GM19351 (cell line): ENCODE measurements at regions not wholly inside any gene's neighbourhood (a gene's known extent, or its start where the extent isn't known, plus 50 kb on each side); places are given as distances from the start of the nearest gene placed in this dataset.
A peak's percentile ranks its signal among the peaks of the same experiment; 100 is the strongest.

Experiments used
- ATAC-seq: cut with Tn5 transposase; IDR thresholded peaks from one replicate; pipeline ENCODE4 v1.9.1; 2021; ENCODE audit warnings: mild to moderate bottlenecking, moderate library complexity; ENCODE audit not compliant: unreplicated experiment

- ATAC-seq, result no peak
These were observed 415.3 kb upstream of the SEMA3D start for GRCh38 chr7:85602196-85602595.

DNA sequence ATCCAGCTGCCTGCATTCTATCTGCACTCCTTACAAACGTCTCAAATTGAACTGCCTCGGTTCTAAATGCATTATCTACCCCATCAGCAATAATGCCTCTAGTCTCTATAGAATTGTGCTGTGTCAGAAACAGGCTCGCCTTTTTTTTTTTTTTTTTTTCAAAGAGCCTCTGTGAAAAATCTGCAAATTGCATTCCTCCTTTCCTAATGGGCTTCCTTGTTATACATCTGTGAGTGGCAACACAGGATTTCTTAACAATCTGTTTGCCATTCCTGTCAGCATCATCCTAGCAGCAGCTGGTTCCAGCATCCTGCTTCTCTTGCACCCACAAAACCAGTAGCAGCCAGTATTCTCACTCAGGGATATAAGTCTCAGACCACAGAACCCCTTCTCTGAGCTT lies 413.5 kb upstream of the SEMA3D start:
- ATAC-seq, result no peak

DNA sequence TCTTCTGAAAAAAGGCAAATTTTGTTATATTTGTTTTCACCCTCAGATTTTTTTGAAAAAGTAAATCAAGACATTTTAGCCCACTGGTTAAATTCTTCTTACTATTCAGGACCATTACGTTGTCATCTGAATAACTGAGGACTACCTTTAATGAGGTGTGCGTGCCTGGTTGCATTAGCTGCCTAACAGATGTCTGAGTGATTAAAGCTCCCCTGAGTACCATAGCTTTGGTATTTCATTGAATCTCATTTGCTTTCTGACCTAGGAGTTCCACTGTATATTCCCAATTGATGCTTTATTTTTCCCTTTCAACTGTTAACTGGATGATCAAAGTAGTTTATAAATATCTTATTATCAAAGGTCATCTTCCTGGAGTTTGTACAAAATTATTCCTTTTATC lies 410.0 kb upstream of the SEMA3D start:
- ATAC-seq, result no peak

DNA sequence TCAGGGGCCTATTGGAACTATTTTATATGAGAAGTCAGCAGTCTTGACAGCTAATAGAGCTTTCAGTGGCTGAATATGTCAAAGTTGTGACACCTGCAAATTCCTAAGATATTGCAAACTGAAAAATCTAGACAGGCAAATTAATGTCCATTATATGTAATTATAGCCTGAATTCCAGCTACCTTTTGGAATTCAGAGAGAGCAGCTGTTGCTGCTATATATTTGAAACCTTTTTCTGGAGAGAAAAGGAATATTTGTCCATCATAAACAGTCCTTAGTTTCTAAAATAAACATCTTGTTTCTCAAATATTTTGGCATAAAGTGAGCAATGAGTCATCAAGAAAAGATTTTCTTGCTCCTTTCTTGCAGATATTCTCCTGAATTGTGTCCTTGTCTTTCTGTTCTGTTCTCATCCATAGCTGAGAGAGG lies 408.9 kb upstream of the SEMA3D start:
- ATAC-seq, result no peak

- ATAC-seq, result no peak
These were observed 406.5 kb upstream of the SEMA3D start for GRCh38 chr7:85593355-85593754.

GRCh38 chr7:85587785-85588184 lies 400.9 kb upstream of the SEMA3D start:
- peak; percentile 63 for ATAC-seq

DNA sequence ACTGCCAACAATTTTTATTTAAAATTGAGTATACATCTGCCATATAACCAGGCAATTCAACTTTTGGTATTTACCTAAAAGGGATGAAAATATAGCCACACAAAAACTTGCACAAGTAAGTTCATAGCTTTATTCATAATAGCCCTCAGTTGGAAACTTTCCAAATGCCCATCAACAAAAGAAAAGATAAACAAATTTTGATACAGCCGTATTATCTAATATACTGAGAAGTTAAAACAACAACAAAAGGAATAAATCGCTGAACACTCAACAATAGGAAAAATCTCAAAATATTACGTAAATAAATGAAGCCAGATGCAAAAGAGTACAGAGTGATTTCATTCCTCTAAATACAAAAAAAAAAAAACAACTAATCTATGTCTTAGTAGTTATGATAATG lies 399.2 kb upstream of the SEMA3D start:
- no peak for ATAC-seq

DNA sequence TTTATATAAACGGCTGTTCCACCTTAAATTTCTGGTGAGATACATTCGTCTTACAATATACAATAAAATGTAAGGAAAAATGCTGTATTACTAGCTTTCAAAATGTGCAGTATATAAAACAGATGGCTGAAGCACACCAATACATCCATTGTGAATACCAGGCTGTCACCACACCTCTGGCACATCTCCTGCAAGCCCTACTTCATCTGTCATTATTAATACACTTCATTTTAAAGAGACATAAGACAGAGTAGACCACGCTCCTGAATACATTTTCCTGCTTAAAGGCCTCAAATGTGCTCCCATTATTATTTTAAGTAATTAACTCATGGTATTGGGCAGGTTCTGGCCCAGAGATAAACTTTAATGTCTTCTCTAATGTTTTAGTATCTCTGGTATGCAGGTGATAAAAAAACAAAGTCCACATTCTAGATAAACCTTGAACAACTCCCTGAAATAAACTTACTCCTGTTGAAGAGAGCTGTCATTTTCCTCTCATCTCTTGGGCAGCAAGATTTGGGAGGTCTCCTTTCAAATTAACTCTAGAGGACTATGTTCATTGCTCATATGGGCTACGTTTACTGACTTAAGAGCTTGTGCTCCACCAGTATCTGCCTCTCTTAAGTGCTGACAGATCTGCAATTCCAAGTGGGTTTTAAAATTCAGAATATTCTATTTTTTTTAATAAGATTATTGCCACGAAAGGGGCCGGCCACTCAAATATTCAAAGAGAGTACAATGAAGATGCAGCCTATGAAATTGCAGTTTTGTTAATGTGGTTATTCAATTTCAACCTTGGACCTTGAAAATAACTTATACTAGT lies 396.5 kb upstream of the SEMA3D start:
- no peak for ATAC-seq

- ATAC-seq, result no peak
These were observed 387.0 kb upstream of the SEMA3D start for GRCh38 chr7:85573844-85574243.

DNA sequence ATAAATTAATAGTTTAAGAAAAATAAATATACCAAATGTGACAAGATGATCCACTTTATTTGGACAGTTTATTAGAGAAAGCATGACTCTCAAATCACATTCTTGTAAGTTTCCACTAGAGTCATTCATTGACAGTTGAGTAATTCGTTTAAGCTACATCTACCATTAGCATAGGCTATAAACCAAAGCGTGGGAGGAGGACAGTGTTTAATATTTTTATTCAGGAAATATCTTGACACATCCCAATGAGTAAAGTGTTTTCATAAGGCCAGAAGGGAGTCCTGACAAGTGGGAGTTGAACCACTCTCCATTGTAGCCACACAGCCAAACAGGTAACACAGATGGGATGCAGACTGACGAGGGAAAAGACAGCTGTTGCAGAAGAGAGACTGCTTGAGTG lies 386.5 kb upstream of the SEMA3D start:
- ATAC-seq, result no peak

- no peak for ATAC-seq
These were observed 384.0 kb upstream of the SEMA3D start for GRCh38 chr7:85570898-85571297.

DNA sequence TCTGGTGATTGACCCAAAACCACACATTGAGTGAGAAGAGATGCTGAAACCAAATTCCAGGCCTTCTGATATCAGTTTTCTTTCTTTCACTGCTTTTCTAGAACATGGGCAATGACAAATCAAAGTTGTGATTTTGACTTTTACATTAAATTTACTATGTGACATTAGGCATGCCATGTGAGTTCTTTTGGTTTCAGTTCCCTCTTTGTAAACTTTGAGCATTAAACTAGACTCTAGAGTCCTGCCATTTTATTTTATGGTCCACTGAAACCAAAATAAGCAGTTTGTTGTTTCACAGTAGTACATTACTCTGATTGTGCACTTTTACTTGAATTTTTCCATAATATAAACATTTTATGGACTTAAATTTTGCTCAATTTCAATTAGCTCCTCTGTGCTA lies 381.1 kb upstream of the SEMA3D start:
- peak; percentile 82 for ATAC-seq

- no peak for ATAC-seq
These were observed 379.4 kb upstream of the SEMA3D start for GRCh38 chr7:85566095-85566794.

DNA sequence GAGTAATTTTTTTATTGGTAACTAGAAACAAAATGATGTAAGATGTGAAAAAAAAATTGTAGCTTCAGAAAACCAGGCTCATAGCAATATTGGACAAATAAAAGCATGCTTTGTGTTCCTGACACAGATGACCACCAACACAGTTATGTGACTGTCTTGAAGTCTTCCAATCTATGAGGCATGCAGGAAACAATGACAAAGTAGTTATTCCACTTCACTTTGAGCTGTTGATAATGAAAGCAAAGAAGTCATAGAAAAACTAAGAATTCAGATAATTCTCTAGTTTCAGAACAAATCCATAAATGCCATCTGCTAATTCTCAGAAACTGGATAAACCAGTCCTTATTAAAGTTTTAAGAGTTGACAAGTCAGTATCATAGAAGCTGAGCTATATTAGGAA lies 378.4 kb upstream of the SEMA3D start:
- no peak for ATAC-seq

GRCh38 chr7:85564861-85565260 lies 378.0 kb upstream of the SEMA3D start:
- no peak for ATAC-seq

- ATAC-seq, result no peak
These were observed 374.9 kb upstream of the SEMA3D start for GRCh38 chr7:85561706-85562105.

DNA sequence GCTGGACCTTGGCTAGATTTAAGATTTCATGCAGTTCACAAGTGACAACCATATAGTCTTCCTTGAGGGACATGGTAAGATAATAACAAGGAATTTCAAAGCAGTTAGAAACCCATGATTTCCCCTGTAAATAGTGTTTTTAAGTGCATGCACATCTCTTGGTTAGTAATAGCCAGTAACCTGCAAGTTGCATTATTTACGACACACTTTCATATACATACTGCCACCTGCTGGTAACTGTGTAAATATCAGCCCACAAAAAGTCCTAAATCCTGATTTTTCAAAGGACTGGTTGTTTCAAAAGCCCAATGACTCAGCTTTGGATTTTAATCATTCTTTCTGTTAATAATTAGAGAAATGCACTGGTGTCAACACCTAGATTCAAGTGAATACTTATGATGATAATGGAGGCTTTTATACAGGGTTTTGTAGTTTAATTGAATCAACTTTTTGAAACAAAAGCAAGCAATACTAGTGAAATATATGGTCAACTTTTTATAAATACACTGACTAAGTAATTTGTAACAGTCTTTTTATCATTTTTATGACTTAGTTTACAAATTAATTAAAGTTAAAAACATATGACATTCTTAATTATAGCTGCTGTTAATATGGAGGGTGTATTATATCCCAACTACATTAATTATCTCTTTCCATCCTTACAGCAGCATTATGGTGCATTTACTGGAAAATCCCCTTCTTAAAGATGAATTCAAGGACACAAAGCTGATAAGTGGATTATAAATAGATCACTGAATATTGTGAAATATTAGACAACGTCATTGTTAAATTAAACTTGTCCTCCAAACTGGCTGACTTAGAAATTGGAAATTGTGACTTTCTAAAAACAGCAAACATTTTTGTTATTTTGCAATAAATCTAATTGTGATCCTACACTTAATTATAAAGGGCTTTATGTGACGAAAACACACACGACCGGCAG lies 367.7 kb upstream of the SEMA3D start:
- peak; percentile 84 for ATAC-seq

DNA sequence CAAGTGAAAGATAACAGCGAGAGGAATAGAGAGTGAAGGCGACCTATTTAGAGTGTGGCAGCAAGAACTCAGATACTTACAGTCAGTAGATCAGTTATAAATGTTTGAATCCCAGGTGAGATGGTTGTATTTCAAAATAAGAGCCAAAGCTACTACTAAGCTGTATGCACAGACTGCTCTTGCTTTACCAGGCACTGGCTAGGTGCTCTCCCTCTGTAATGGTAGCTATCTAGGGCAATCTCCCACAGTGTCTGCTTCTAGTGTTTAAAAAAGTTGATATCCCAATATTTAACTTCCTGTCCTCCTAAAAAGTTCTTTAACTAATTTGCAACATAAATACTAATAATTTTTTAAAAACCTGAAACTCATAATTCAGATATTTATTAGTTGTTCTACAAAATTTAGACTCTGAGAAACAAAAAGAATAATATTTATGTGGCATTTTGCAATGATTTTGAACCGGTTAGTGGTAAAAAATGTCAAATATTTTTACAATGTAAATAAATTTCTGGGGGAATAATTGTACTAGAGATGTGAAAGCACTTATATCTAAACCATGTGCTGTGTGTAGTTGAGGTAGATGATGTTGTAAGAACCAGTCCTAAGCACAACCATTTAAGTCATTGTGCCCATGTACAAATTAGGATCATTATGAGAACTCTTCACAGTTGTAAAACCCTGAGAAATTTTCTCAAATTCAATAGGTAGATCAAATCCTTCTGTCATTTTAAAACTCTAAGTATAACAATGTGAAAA lies 349.3 kb upstream of the SEMA3D start:
- no peak for ATAC-seq

DNA sequence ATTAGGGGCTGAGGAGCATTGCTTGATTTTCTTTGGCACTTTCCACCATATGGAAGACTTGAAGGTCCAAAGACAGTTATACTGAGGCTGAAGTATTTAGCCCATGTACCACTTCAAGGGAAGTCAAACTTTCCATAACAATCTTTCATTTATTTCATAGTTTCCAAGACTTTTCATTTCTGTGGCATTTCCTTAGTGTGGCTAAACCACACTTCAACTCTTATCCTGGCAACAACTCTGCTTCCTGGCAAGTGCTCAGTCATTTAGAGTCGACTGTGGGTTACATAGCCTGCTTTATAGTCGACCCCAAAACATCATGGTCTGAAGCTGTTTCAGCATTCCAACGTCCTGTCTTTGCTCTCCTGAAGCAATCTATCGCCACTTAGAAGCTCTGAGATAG lies 343.0 kb upstream of the SEMA3D start:
- no peak for ATAC-seq

GRCh38 chr7:85529201-85529600 lies 342.3 kb upstream of the SEMA3D start:
- no peak for ATAC-seq

GRCh38 chr7:85528581-85528980 lies 341.7 kb upstream of the SEMA3D start:
- ATAC-seq, result no peak
